BJ (cell line): ENCODE measurements at regions not wholly inside any gene's neighbourhood (a gene's known extent, or its start where the extent isn't known, plus 50 kb on each side); places are given as distances from the start of the nearest gene placed in this dataset.

Experiments
- CTCF ChIA-PET: fragments of 350-600 bp; formaldehyde crosslinking; extraction: SDS; loops from one replicate; lab custom pipeline; 2021; ENCODE audit warnings: antibody characterized with exemption, inconsistent platforms; lab: Yijun Ruan, JAX
- POLR2A ChIA-PET: fragments of 300-600 bp; sonication (Branson Sonifier 250); formaldehyde crosslinking; extraction: SDS; loops from one replicate; lab custom pipeline; 2021; ENCODE audit warnings: antibody characterized with exemption; lab: Charles Lee
- DNase-seq: peaks from one replicate; pipeline ENCODE4 v3.0.0-alpha.2; 2011; ENCODE audit warnings: low read depth
- H3K27me3 ChIP-seq: 2 replicates; pipeline ENCODE4 v1.6.0; 2011; ENCODE audit warnings: low read length; ENCODE audit not compliant: control insufficient read depth, insufficient read depth
- H3K36me3 ChIP-seq: 2 replicates; pipeline ENCODE4 v1.5.1; 2011; ENCODE audit warnings: low read length; ENCODE audit not compliant: control insufficient read depth, insufficient read depth
- H3K4me3 ChIP-seq: 2 replicates; pipeline ENCODE4 v1.5.1; 2011; ENCODE audit warnings: low read depth, mild to moderate bottlenecking, control low read depth, low read length
- CTCF ChIP-seq: IDR thresholded peaks from 2 replicates; pipeline ENCODE4 v1.5.1; 2011; ENCODE audit warnings: low read depth, mild to moderate bottlenecking, control low read depth, inconsistent platforms, low read length, moderate library complexity; ENCODE audit not compliant: insufficient read depth

GRCh38 chr1:3963554-3963953, 63.5 kb upstream of the C1orf174 start:
- DNase-seq, result no peak
- Histone ChIP-seq H3K4me3 (no peak overlapping the region), H3K27me3 (no peaks in the 10 kb centered on the region), H3K36me3 (no peaks in the 10 kb centered on the region)
- TF ChIP-seq CTCF, result no peak
- POLR2A ChIA-PET, result no interaction called here
- CTCF ChIA-PET, result no interaction called here

GRCh38 chr1:3965693-3966092, 65.6 kb upstream of the C1orf174 start:
- CTCF ChIA-PET, result no interaction called here
- no peak overlapping the region for H3K4me3 ChIP-seq
- TF ChIP-seq CTCF, result no peak
- no peak for DNase-seq
- POLR2A ChIA-PET, result no interaction called here
- H3K27me3 ChIP-seq, result no peaks in the 10 kb centered on the region
- no peaks in the 10 kb centered on the region for H3K36me3 ChIP-seq

- H3K36me3 ChIP-seq, result no peaks in the 10 kb centered on the region
- no peak for TF ChIP-seq CTCF
- CTCF ChIA-PET, result no interaction called here
Measured at GRCh38 chr1:3968851-3969250, 68.8 kb upstream of the C1orf174 start.

GRCh38 chr1:3971981-3972380, 71.9 kb upstream of the C1orf174 start:
- no peak for DNase-seq
- TF ChIP-seq CTCF, result no peak
- no peak overlapping the region for H3K4me3 ChIP-seq
- ChIA-PET POLR2A (no interaction called here), CTCF (no interaction called here)
- no peaks in the 10 kb centered on the region for H3K27me3 ChIP-seq
- H3K36me3 ChIP-seq, result no peaks in the 10 kb centered on the region

More at GRCh38 chr1:3968851-3969250, 68.8 kb upstream of the C1orf174 start:
- POLR2A ChIA-PET, result no interaction called here
- no peaks in the 10 kb centered on the region for H3K27me3 ChIP-seq
- H3K4me3 ChIP-seq, result no peak overlapping the region
- no peak for DNase-seq

- Histone ChIP-seq H3K4me3 (no peak overlapping the region), H3K27me3 (no peaks in the 10 kb centered on the region), H3K36me3 (no peaks in the 10 kb centered on the region)
- DNase-seq, result no peak
- CTCF ChIA-PET, result no interaction called here
- TF ChIP-seq CTCF, result no peak
- POLR2A ChIA-PET, result no interaction called here
Measured at GRCh38 chr1:3975903-3976630, 76.0 kb upstream of the C1orf174 start.
